Left ventricle myocardium inferior (tissue), 1 donor: ENCODE measurements at regions not wholly inside any gene's neighbourhood (a gene's known extent, or its start where the extent isn't known, plus 50 kb on each side); places are given as distances from the start of the nearest gene placed in this dataset.

ENCODE experiments used
- DNase-seq: peaks from one replicate; pipeline ENCODE4 v3.0.0-alpha.2; 2020
- H3K27ac ChIP-seq: fragments of 200-600 bp; replicated peaks from 2 replicates; pipeline ENCODE4 v1.8.0; 2021
- H3K27me3 ChIP-seq: fragments of 200-600 bp; 2 replicates; pipeline ENCODE4 v1.8.0; 2021; ENCODE audit warnings: low read depth
- H3K36me3 ChIP-seq: fragments of 200-600 bp; 2 replicates; pipeline ENCODE4 v1.8.0; 2021
- H3K4me1 ChIP-seq: fragments of 200-600 bp; 2 replicates; pipeline ENCODE4 v1.8.0; 2021
- H3K4me3 ChIP-seq: fragments of 200-600 bp; 2 replicates; pipeline ENCODE4 v1.8.0; 2021; ENCODE audit warnings: mild to moderate bottlenecking, moderate library complexity
- H3K9me3 ChIP-seq: fragments of 200-600 bp; replicated peaks from 2 replicates; pipeline ENCODE4 v1.8.0; 2021
- CTCF ChIP-seq: fragments of 200-600 bp; IDR thresholded peaks from 2 replicates; pipeline ENCODE4 v1.8.0; 2021; ENCODE audit warnings: antibody characterized with exemption, mild to moderate bottlenecking, borderline replicate concordance
- intact Hi-C: fragments of 100-400 bp; cut with micrococcal nuclease; formaldehyde crosslinking; loops from one replicate; pipeline ENCODE4 v1.11.0; 2022
- donor health status: DM: no; HTN: yes; CAD: no; lungs with severe emphysema.

GRCh38 chr2:6474161-6475140 lies 391.3 kb downstream of the CMPK2 start:
- Histone ChIP-seq H3K9me3 (no peaks in the 10 kb centered on the region), H3K36me3 (no peaks in the 10 kb centered on the region), H3K4me3 (no peak overlapping the region), H3K27ac (no peak overlapping the region), H3K27me3 (peaks cover 64% of the 10 kb centered on the region), H3K4me1 (no peaks in the 10 kb centered on the region)
- intact Hi-C loops = no loop called here
- DNase-seq = no peak
- TF ChIP-seq CTCF = no peak

GRCh38 chr2:6475155-6475940 lies 390.4 kb downstream of the CMPK2 start:
- Histone ChIP-seq H3K4me1 (no peaks in the 10 kb centered on the region), H3K4me3 (no peak overlapping the region), H3K27ac (no peak overlapping the region), H3K36me3 (no peaks in the 10 kb centered on the region), H3K9me3 (peaks cover 5% of the 10 kb centered on the region), H3K27me3 (peaks cover 64% of the 10 kb centered on the region)
- intact Hi-C loops = no loop called here
- no peak for DNase-seq
- TF ChIP-seq CTCF = no peak

GRCh38 chr2:6480514-6480913 lies 385.2 kb downstream of the CMPK2 start:
- no peak for TF ChIP-seq CTCF
- Histone ChIP-seq H3K4me3 (no peak overlapping the region), H3K9me3 (peaks cover 7% of the 10 kb centered on the region), H3K27ac (no peak overlapping the region), H3K4me1 (no peaks in the 10 kb centered on the region), H3K36me3 (no peaks in the 10 kb centered on the region), H3K27me3 (peaks cover 27% of the 10 kb centered on the region)
- no peak for DNase-seq
- intact Hi-C loops = no loop called here

GRCh38 chr2:6482256-6482655 lies 383.5 kb downstream of the CMPK2 start:
- no peak for DNase-seq
- Histone ChIP-seq H3K36me3 (no peaks in the 10 kb centered on the region), H3K4me1 (no peaks in the 10 kb centered on the region), H3K27ac (no peak overlapping the region), H3K27me3 (peaks cover 17% of the 10 kb centered on the region), H3K9me3 (peaks cover 7% of the 10 kb centered on the region), H3K4me3 (no peak overlapping the region)
- TF ChIP-seq CTCF = no peak
- intact Hi-C loops = no loop called here

GRCh38 chr2:6487765-6488164 lies 377.9 kb downstream of the CMPK2 start:
- Histone ChIP-seq H3K36me3 (no peaks in the 10 kb centered on the region), H3K27ac (no peak overlapping the region), H3K4me3 (no peak overlapping the region), H3K27me3 (peaks cover 39% of the 10 kb centered on the region), H3K4me1 (no peaks in the 10 kb centered on the region), H3K9me3 (no peaks in the 10 kb centered on the region)
- TF ChIP-seq CTCF = no peak
- no peak for DNase-seq
- intact Hi-C loops = no loop called here
